UCSD-AML1 (cell line): ENCODE measurements at regions not wholly inside any gene's neighbourhood (a gene's known extent, or its start where the extent isn't known, plus 50 kb on each side); places are given as distances from the start of the nearest gene placed in this dataset.
"Not testable (repeated sequence)": the region's sequence is repeated elsewhere in the genome, so short reads cannot be mapped to it uniquely, and the experiment has no call there.

Source experiments
- DNase-seq: peaks from one replicate; lab custom pipeline; 2025; ENCODE audit not compliant: unreplicated experiment; lab: John Stamatoyannopoulos, UW

GRCh38 chr7:126005064-126005463 is 1075.4 kb upstream of the POT1 start:
- DNase-seq, result no peak

- no peak for DNase-seq
Measured at GRCh38 chr7:126001349-126001748, 1071.7 kb upstream of the POT1 start.

- DNase-seq, result no peak
Measured at GRCh38 chr7:125984795-125985194, 1055.2 kb upstream of the POT1 start.

- DNase-seq, result no peak
Measured at GRCh38 chr7:125971656-125972055, 1042.0 kb upstream of the POT1 start.

- DNase-seq, result no peak
Measured at GRCh38 chr7:125966278-125967048, 1036.8 kb upstream of the POT1 start.

GRCh38 chr7:125934955-125935354 is 1005.3 kb upstream of the POT1 start:
- DNase-seq, result no peak

- no peak for DNase-seq
Measured at GRCh38 chr7:125934539-125934938, 1004.9 kb upstream of the POT1 start.

GRCh38 chr7:125930848-125931247 is 1001.2 kb upstream of the POT1 start:
- no peak for DNase-seq

GRCh38 chr7:125927556-125927955 is 997.9 kb upstream of the POT1 start:
- DNase-seq, result no peak

- no peak for DNase-seq
Measured at GRCh38 chr7:125926621-125927020, 997.0 kb upstream of the POT1 start.

GRCh38 chr7:125924037-125924436 is 994.4 kb upstream of the POT1 start:
- DNase-seq, result no peak

GRCh38 chr7:125915381-125915948 is 985.8 kb upstream of the POT1 start:
- not testable (repeated sequence) for DNase-seq

- DNase-seq, result no peak
Measured at GRCh38 chr7:125908711-125909110, 979.1 kb upstream of the POT1 start.

GRCh38 chr7:125899577-125899976 is 970.0 kb upstream of the POT1 start:
- no peak for DNase-seq

GRCh38 chr7:125892434-125892833 is 962.8 kb upstream of the POT1 start:
- no peak for DNase-seq

- DNase-seq, result no peak
Measured at GRCh38 chr7:125878988-125879387, 949.4 kb upstream of the POT1 start.

- no peak for DNase-seq
Measured at GRCh38 chr7:125878235-125878956, 948.8 kb upstream of the POT1 start.

GRCh38 chr7:125877246-125877645 is 947.6 kb upstream of the POT1 start:
- DNase-seq, result no peak

- DNase-seq, result no peak
Measured at GRCh38 chr7:125876431-125876830, 946.8 kb upstream of the POT1 start.

- no peak for DNase-seq
Measured at GRCh38 chr7:125871431-125871830, 941.8 kb upstream of the POT1 start.

- no peak for DNase-seq
Measured at GRCh38 chr7:125857606-125858005, 928.0 kb upstream of the POT1 start.

- DNase-seq, result peak; percentile 1
Measured at GRCh38 chr7:125848157-125848556, 918.5 kb upstream of the POT1 start.
